Brain microvascular endothelial cell (primary cell): ENCODE measurements at regions not wholly inside any gene's neighbourhood (a gene's known extent, or its start where the extent isn't known, plus 50 kb on each side); places are given as distances from the start of the nearest gene placed in this dataset.

ENCODE experiments used
- DNase-seq: peaks from one replicate; pipeline ENCODE4 v3.0.0-alpha.2; 2020
- H3K27ac ChIP-seq: fragments of 250-450 bp; sonication (Bioruptor Pico); 2 replicates; pipeline ENCODE4 v1.5.1; 2020; ENCODE audit warnings: mild to moderate bottlenecking, moderate library complexity
- H3K27me3 ChIP-seq: fragments of 250-450 bp; sonication (Bioruptor Pico); replicated peaks from 2 replicates; pipeline ENCODE4 v1.5.1; 2020; ENCODE audit warnings: mild to moderate bottlenecking
- H3K36me3 ChIP-seq: fragments of 250-450 bp; sonication (Bioruptor Pico); replicated peaks from 2 replicates; pipeline ENCODE4 v1.5.1; 2020; ENCODE audit warnings: mild to moderate bottlenecking
- H3K4me3 ChIP-seq: 2 replicates; pipeline ENCODE4 v1.5.1; 2011; ENCODE audit warnings: low read depth, mild to moderate bottlenecking, control low read depth, low read length, moderate library complexity
- in situ Hi-C: cut with HindIII; loops from 2 replicates; pipeline ENCODE4 v1.10.0; 2017; ENCODE audit warnings: low sequenced_read_pairs, low pct_ligation_motif_present
- TF ChIP-seq, protein P1 (sequence below): IDR thresholded peaks from 2 replicates; pipeline ENCODE4 v1.5.1; 2011; ENCODE audit warnings: low read depth, mild to moderate bottlenecking, moderate library complexity, low read length, control low read depth, inconsistent platforms; ENCODE audit errors: missing control alignments

DNA sequence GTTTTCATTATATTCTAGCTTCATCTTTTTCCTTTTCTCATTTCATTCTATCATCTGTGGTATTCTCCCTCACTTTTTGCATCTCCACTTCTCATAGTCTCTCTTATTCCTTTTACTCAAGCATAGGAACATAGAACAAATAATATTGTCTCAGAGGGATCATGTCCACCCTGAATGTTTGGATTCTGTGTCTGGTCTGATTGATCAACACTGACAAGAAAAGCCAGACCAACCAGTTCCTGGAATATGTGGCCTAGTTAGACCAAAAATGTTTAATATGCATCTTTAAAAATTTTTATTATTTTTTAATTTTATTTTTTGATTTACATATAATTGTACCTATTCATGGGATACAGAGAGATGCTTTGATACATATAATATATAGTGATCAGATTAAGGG lies 212.0 kb upstream of the ALCAM start:
- Histone ChIP-seq H3K4me3 (no peak overlapping the region), H3K36me3 (no peaks in the 10 kb centered on the region), H3K27ac (no peak overlapping the region), H3K27me3 (no peaks in the 10 kb centered on the region)
- no peak for DNase-seq
- in situ Hi-C loops = no loop called here
- TF ChIP-seq, protein P1, sequence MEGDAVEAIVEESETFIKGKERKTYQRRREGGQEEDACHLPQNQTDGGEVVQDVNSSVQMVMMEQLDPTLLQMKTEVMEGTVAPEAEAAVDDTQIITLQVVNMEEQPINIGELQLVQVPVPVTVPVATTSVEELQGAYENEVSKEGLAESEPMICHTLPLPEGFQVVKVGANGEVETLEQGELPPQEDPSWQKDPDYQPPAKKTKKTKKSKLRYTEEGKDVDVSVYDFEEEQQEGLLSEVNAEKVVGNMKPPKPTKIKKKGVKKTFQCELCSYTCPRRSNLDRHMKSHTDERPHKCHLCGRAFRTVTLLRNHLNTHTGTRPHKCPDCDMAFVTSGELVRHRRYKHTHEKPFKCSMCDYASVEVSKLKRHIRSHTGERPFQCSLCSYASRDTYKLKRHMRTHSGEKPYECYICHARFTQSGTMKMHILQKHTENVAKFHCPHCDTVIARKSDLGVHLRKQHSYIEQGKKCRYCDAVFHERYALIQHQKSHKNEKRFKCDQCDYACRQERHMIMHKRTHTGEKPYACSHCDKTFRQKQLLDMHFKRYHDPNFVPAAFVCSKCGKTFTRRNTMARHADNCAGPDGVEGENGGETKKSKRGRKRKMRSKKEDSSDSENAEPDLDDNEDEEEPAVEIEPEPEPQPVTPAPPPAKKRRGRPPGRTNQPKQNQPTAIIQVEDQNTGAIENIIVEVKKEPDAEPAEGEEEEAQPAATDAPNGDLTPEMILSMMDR = no peak

DNA sequence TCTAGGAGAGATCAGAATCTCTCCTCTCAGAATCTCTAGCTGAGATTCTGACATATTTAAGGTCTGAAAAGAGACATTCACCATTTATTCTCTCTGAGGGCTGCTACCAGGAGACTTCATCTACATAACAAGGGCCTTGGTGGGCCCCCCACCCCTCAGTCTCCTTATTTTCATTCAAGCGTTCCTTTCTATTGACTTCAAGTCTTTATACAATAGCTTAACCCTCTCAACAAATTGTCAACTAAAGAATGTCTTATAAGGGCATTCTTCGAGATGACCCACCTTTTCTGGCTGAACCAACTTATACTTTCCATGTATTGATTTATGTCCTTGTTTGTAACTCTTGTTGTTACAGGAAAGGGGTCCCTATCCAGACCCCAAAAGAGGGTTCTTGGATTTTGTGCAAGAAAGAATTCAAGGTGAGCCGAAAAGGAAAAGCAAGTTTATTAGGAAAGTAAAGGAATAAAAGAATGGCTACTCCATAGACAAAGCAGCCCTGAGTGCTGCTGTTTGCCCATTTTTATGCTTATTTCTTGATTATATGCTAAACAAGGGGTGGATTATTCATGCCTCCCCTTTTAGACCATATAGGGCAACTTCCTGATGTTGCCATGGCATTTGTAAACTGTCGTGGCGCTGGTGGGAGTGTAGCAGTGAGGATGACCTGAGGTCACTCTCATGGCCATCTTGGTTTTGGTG lies 209.5 kb upstream of the ALCAM start:
- TF ChIP-seq, protein P1 = no peak
- H3K4me3 ChIP-seq = no peak overlapping the region
- no peaks in the 10 kb centered on the region for H3K27me3 ChIP-seq
- in situ Hi-C loops = no loop called here
- H3K36me3 ChIP-seq = no peaks in the 10 kb centered on the region
- no peak for DNase-seq
- H3K27ac ChIP-seq = no peak overlapping the region

DNA sequence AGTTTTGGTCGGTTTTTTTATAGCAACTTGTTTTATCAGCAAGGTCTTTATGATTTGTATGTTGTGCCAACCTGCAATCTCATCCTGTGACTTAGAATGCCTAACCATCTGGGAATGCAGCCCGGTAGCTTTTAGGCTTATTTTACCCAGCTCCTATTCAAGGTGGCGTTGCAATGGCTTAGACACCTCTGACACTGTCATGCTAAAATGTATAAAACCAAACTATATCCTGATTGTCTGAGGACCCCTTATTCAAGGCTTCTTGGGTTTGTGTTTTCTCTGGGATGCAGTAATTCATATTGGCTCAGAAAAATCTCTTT lies 209.0 kb upstream of the ALCAM start:
- no peaks in the 10 kb centered on the region for H3K36me3 ChIP-seq
- H3K4me3 ChIP-seq = no peak overlapping the region
- no peak overlapping the region for H3K27ac ChIP-seq
- TF ChIP-seq, protein P1 = no peak
- H3K27me3 ChIP-seq = no peaks in the 10 kb centered on the region
- no peak for DNase-seq
- in situ Hi-C loops = no loop called here

DNA sequence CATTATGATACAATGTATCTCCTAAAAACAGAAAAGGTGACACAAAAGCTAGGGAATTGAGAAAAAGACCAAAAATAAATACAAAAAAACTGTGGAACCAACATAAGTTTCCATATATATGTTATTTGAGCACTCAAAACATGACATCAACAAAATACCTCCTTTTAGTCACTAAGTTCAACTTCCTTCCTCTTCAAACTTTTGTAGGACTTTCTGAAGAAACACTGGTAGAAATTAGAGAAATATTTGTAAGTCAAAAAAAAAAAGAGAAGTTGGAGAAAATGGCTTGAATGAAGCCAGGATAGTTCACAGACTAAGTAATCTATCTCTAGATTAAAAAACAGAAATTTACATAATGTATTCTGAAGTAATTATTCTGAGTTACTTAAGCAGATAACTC lies 208.4 kb upstream of the ALCAM start:
- H3K4me3 ChIP-seq = no peak overlapping the region
- in situ Hi-C loops = no loop called here
- no peaks in the 10 kb centered on the region for H3K27me3 ChIP-seq
- H3K27ac ChIP-seq = no peak overlapping the region
- DNase-seq = no peak
- TF ChIP-seq, protein P1 = no peak
- H3K36me3 ChIP-seq = no peaks in the 10 kb centered on the region

DNA sequence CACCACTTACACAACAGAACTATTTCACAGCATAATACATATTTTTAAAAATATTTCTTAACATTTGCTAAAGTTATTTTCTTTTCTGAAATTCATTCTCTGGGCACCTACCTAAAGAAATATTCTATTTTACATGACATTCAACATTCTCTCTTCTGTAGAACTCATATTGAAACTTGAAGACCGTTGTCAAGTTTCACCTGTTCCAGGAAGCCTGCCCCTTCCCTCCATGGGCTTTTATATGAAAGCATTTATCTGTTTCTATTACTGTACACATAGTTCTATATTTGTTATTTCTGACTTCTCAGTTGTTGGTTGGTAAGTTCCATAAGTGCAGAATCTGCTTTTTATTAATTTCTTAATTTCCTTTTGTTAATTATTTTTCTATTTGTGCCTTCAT lies 204.3 kb upstream of the ALCAM start:
- TF ChIP-seq, protein P1 = no peak
- no peaks in the 10 kb centered on the region for H3K36me3 ChIP-seq
- in situ Hi-C loops = no loop called here
- H3K27ac ChIP-seq = no peak overlapping the region
- no peak overlapping the region for H3K4me3 ChIP-seq
- DNase-seq = no peak
- no peaks in the 10 kb centered on the region for H3K27me3 ChIP-seq

DNA sequence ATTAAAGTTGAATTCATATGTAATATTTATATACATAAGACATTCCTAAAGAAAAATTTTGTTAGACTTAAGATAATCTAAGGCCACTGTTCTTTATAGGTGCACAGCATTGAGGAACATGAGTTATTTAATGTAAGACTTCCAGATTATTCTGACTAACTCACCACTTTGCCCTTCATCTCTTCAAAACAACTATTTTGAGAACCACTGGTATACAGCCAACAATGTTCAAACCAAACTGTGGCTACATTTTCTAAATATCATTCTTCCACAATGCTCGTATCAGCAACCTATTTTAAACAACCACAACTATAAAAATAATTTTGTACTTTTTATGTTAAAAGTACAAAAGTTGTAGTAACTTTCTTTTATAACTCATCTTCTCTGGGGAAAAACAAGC lies 199.8 kb upstream of the ALCAM start:
- TF ChIP-seq, protein P1 = no peak
- in situ Hi-C loops = no loop called here
- no peak overlapping the region for H3K4me3 ChIP-seq
- H3K27me3 ChIP-seq = no peaks in the 10 kb centered on the region
- no peak for DNase-seq
- no peak overlapping the region for H3K27ac ChIP-seq
- no peaks in the 10 kb centered on the region for H3K36me3 ChIP-seq
